Non-pigmented ciliary epithelial cell (primary cell): ENCODE measurements at regions not wholly inside any gene's neighbourhood (a gene's known extent, or its start where the extent isn't known, plus 50 kb on each side); places are given as distances from the start of the nearest gene placed in this dataset.
A peak's percentile ranks its signal among the peaks of the same experiment; 100 is the strongest.

Experiments
- DNase-seq: peaks from one replicate; pipeline ENCODE4 v3.0.0-alpha.2; 2010; ENCODE audit warnings: low read depth

GRCh38 chrX:15983034-15983433 lies 128.4 kb upstream of the AP1S2 start:
- no peak for DNase-seq

GRCh38 chrX:15977644-15978043 lies 123.0 kb upstream of the AP1S2 start:
- DNase-seq, result no peak

GRCh38 chrX:15976396-15976795 lies 121.8 kb upstream of the AP1S2 start:
- DNase-seq, result no peak

GRCh38 chrX:15973946-15974345 lies 119.3 kb upstream of the AP1S2 start:
- DNase-seq, result no peak

GRCh38 chrX:15973299-15973698 lies 118.7 kb upstream of the AP1S2 start:
- DNase-seq, result no peak

GRCh38 chrX:15971696-15972095 lies 117.1 kb upstream of the AP1S2 start:
- no peak for DNase-seq

- DNase-seq, result no peak
Measured at GRCh38 chrX:15963858-15964257, 109.2 kb upstream of the AP1S2 start.

GRCh38 chrX:15960237-15960636 lies 105.6 kb upstream of the AP1S2 start:
- DNase-seq, result no peak

- DNase-seq, result peak; percentile 9
Measured at GRCh38 chrX:15956681-15957080, 102.1 kb upstream of the AP1S2 start.

- DNase-seq, result no peak
Measured at GRCh38 chrX:15953801-15954200, 99.2 kb upstream of the AP1S2 start.

GRCh38 chrX:15952212-15952611 lies 97.6 kb upstream of the AP1S2 start:
- no peak for DNase-seq

- DNase-seq, result no peak
Measured at GRCh38 chrX:15948318-15948660, 93.7 kb upstream of the AP1S2 start.

- peak; percentile 20 for DNase-seq
Measured at GRCh38 chrX:15947648-15948317, 93.2 kb upstream of the AP1S2 start.

GRCh38 chrX:15946783-15947580 lies 92.4 kb upstream of the AP1S2 start:
- peak; percentile 27 for DNase-seq

GRCh38 chrX:15943391-15943790 lies 88.8 kb upstream of the AP1S2 start:
- no peak for DNase-seq

GRCh38 chrX:15942307-15942706 lies 87.7 kb upstream of the AP1S2 start:
- no peak for DNase-seq

- DNase-seq, result no peak
Measured at GRCh38 chrX:15939737-15940136, 85.1 kb upstream of the AP1S2 start.

GRCh38 chrX:15938072-15938471 lies 83.5 kb upstream of the AP1S2 start:
- no peak for DNase-seq

GRCh38 chrX:15931362-15931761 lies 76.7 kb upstream of the AP1S2 start:
- no peak for DNase-seq

GRCh38 chrX:15930585-15930984 lies 76.0 kb upstream of the AP1S2 start:
- DNase-seq, result no peak

GRCh38 chrX:15929194-15929593 lies 74.6 kb upstream of the AP1S2 start:
- no peak for DNase-seq

- no peak for DNase-seq
Measured at GRCh38 chrX:15926622-15927021, 72.0 kb upstream of the AP1S2 start.

- DNase-seq, result no peak
Measured at GRCh38 chrX:15918003-15918402, 63.4 kb upstream of the AP1S2 start.

- DNase-seq, result no peak
Measured at GRCh38 chrX:15916704-15917084, 62.1 kb upstream of the AP1S2 start.
